ENCODE measurements at regions not wholly inside any gene's neighbourhood (a gene's known extent, or its start where the extent isn't known, plus 50 kb on each side); places are given as distances from the start of the nearest gene placed in this dataset.

DNA sequence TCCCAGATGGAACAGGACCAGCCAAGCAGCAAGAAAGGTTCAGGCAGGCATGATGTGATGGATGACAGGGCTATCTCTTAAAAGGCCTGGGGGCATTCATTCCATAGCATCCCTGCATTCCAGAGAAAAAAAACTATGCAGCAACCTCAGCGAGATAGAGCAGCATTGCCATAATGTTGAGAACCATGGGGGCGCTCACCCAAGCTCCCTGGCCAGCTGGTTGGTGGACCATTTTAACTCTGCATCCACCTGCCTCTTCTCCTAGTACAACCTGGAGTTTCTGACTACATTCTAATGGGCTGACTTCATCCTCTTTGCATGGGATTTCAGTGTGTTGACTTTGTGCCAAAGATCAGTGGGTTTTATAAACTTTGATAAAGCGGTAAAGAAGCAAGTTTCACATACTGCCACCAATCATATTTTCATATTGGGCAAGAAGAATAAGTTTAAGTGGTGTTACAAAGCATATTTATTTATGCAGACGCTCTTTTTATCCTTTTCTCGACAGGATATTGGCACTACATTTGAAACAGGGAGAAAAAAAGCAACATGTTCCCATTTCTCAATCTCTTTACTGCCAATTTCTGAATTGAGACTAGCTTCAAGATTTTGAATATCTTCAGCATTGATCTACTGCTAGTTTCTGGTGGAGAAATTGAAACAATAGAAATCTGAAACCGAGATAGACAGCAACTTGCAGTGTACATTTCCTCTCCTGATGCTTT, 378.3 kb upstream of the WWC1 start:
- TF ChIP-seq, protein P1, sequence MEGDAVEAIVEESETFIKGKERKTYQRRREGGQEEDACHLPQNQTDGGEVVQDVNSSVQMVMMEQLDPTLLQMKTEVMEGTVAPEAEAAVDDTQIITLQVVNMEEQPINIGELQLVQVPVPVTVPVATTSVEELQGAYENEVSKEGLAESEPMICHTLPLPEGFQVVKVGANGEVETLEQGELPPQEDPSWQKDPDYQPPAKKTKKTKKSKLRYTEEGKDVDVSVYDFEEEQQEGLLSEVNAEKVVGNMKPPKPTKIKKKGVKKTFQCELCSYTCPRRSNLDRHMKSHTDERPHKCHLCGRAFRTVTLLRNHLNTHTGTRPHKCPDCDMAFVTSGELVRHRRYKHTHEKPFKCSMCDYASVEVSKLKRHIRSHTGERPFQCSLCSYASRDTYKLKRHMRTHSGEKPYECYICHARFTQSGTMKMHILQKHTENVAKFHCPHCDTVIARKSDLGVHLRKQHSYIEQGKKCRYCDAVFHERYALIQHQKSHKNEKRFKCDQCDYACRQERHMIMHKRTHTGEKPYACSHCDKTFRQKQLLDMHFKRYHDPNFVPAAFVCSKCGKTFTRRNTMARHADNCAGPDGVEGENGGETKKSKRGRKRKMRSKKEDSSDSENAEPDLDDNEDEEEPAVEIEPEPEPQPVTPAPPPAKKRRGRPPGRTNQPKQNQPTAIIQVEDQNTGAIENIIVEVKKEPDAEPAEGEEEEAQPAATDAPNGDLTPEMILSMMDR (IDR thresholded peaks at IDR 0.05; ENCODE audit: poor library complexity, severe bottlenecking), result no peak
- TF ChIP-seq EZH2 (IDR thresholded peaks at IDR 0.05; ENCODE audit: borderline replicate concordance, insufficient read depth, low read length, poor library complexity, severe bottlenecking) (no peak), POLR2AphosphoS5 (IDR thresholded peaks at IDR 0.05) (no peak), SMC3 (conservative IDR thresholded peaks at IDR 0.05; ENCODE audit: poor library complexity) (no peak), TAF1 (IDR thresholded peaks at IDR 0.05; ENCODE audit: low read depth) (no peak), RAD21 (conservative IDR thresholded peaks at IDR 0.05) (no peak), EP300 (conservative IDR thresholded peaks at IDR 0.05; ENCODE audit: poor library complexity, severe bottlenecking) (no peak), MXI1 (conservative IDR thresholded peaks at IDR 0.05; ENCODE audit: poor library complexity, severe bottlenecking) (no peak)
- TF ChIP-seq, protein P2, sequence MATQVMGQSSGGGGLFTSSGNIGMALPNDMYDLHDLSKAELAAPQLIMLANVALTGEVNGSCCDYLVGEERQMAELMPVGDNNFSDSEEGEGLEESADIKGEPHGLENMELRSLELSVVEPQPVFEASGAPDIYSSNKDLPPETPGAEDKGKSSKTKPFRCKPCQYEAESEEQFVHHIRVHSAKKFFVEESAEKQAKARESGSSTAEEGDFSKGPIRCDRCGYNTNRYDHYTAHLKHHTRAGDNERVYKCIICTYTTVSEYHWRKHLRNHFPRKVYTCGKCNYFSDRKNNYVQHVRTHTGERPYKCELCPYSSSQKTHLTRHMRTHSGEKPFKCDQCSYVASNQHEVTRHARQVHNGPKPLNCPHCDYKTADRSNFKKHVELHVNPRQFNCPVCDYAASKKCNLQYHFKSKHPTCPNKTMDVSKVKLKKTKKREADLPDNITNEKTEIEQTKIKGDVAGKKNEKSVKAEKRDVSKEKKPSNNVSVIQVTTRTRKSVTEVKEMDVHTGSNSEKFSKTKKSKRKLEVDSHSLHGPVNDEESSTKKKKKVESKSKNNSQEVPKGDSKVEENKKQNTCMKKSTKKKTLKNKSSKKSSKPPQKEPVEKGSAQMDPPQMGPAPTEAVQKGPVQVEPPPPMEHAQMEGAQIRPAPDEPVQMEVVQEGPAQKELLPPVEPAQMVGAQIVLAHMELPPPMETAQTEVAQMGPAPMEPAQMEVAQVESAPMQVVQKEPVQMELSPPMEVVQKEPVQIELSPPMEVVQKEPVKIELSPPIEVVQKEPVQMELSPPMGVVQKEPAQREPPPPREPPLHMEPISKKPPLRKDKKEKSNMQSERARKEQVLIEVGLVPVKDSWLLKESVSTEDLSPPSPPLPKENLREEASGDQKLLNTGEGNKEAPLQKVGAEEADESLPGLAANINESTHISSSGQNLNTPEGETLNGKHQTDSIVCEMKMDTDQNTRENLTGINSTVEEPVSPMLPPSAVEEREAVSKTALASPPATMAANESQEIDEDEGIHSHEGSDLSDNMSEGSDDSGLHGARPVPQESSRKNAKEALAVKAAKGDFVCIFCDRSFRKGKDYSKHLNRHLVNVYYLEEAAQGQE (IDR thresholded peaks at IDR 0.05; ENCODE audit: borderline replicate concordance), result no peak
